BJ (cell line): ENCODE measurements at regions not wholly inside any gene's neighbourhood (a gene's known extent, or its start where the extent isn't known, plus 50 kb on each side); places are given as distances from the start of the nearest gene placed in this dataset.

Experiments used
- CTCF ChIA-PET: fragments of 350-600 bp; formaldehyde crosslinking; extraction: SDS; loops from one replicate; lab custom pipeline; 2021; ENCODE audit warnings: antibody characterized with exemption, inconsistent platforms; lab: Yijun Ruan, JAX
- POLR2A ChIA-PET: fragments of 300-600 bp; sonication (Branson Sonifier 250); formaldehyde crosslinking; extraction: SDS; loops from one replicate; lab custom pipeline; 2021; ENCODE audit warnings: antibody characterized with exemption; lab: Charles Lee
- DNase-seq: peaks from one replicate; pipeline ENCODE4 v3.0.0-alpha.2; 2011; ENCODE audit warnings: low read depth
- H3K27me3 ChIP-seq: 2 replicates; pipeline ENCODE4 v1.6.0; 2011; ENCODE audit warnings: low read length; ENCODE audit not compliant: control insufficient read depth, insufficient read depth
- H3K36me3 ChIP-seq: 2 replicates; pipeline ENCODE4 v1.5.1; 2011; ENCODE audit warnings: low read length; ENCODE audit not compliant: control insufficient read depth, insufficient read depth
- H3K4me3 ChIP-seq: 2 replicates; pipeline ENCODE4 v1.5.1; 2011; ENCODE audit warnings: low read depth, mild to moderate bottlenecking, control low read depth, low read length
- TF ChIP-seq, protein P1 (sequence below): IDR thresholded peaks from 2 replicates; pipeline ENCODE4 v1.5.1; 2011; ENCODE audit warnings: low read depth, mild to moderate bottlenecking, control low read depth, inconsistent platforms, low read length, moderate library complexity; ENCODE audit not compliant: insufficient read depth

DNA sequence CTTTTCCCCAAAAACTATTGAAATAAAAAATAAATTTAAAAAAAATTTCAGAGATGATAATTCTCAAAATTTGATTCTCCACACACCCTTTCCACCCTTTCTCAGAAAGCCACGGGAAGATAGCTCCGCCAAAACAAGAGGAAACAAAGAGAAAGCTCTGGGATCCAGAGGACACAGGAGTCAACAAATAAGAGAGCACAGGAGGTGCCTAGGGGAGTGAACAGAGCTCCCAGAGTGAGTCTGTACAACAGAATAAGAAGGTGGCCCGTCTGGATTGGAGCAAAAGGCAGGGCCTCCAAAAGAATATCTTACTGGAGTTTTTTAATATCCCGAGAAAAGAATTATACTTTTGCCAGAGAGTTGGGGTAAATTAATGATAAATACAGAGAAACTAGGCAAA is 96.3 kb upstream of the DRD2 start:
- CTCF ChIA-PET, result interaction anchor here (0.7 kb wide), 1 partner anchor 210 kb away, joined by 3 read pairs; no protein-coding TSS in a partner anchor
- DNase-seq, result no peak
- TF ChIP-seq, protein P1, sequence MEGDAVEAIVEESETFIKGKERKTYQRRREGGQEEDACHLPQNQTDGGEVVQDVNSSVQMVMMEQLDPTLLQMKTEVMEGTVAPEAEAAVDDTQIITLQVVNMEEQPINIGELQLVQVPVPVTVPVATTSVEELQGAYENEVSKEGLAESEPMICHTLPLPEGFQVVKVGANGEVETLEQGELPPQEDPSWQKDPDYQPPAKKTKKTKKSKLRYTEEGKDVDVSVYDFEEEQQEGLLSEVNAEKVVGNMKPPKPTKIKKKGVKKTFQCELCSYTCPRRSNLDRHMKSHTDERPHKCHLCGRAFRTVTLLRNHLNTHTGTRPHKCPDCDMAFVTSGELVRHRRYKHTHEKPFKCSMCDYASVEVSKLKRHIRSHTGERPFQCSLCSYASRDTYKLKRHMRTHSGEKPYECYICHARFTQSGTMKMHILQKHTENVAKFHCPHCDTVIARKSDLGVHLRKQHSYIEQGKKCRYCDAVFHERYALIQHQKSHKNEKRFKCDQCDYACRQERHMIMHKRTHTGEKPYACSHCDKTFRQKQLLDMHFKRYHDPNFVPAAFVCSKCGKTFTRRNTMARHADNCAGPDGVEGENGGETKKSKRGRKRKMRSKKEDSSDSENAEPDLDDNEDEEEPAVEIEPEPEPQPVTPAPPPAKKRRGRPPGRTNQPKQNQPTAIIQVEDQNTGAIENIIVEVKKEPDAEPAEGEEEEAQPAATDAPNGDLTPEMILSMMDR, result no peak
- peaks cover 4% of the 10 kb centered on the region for H3K27me3 ChIP-seq
- no peak overlapping the region for H3K4me3 ChIP-seq
- POLR2A ChIA-PET, result no interaction called here
- H3K36me3 ChIP-seq, result no peaks in the 10 kb centered on the region

DNA sequence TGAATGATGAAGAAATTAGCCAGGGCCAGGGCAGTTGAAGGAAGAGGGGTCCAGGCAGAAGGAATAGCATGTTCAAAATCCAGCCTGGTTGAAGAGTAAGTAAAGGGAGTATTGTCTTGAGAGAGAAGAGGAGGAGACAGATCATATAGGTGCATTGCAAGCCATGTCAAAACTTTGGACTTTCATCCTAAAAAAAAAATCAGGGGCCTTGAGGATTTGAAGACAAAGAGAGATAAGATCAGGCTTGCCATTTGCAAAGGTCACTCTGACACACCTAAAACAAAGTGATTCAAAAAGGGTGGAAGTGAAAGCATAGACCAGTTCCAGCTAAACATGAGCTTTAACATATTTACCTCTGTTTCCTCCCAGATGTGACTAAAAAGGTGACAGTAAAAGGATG is 95.7 kb upstream of the DRD2 start:
- Histone ChIP-seq H3K27me3 (peaks cover 6% of the 10 kb centered on the region), H3K36me3 (no peaks in the 10 kb centered on the region), H3K4me3 (no peak overlapping the region)
- TF ChIP-seq, protein P1, result no peak
- POLR2A ChIA-PET, result no interaction called here
- DNase-seq, result no peak
- CTCF ChIA-PET, result interaction anchor here (0.7 kb wide), 1 partner anchor 209 kb away, joined by 3 read pairs; no protein-coding TSS in a partner anchor

DNA sequence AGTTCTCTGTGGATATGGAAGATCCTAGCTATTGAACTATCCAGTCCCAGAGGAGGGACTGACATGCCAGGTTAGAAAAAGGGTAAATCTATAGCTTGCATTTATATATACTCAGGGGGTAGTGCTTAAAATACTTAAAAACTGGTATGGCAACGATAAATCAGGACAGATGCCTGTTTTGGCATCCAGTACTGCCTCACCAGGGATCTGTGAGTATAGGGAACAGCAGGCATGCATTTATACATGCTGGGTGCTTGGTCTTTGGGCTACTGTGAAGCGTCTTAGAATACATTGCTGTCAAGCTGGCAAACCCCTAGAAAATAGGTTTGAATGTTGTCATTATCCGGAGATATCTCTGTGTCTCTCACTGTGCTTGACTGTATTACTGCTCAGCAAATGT is 94.2 kb upstream of the DRD2 start:
- no peak for DNase-seq
- Histone ChIP-seq H3K4me3 (no peak overlapping the region), H3K27me3 (peaks cover 7% of the 10 kb centered on the region), H3K36me3 (no peaks in the 10 kb centered on the region)
- ChIA-PET CTCF (no interaction called here), POLR2A (no interaction called here)
- TF ChIP-seq, protein P1, result no peak

DNA sequence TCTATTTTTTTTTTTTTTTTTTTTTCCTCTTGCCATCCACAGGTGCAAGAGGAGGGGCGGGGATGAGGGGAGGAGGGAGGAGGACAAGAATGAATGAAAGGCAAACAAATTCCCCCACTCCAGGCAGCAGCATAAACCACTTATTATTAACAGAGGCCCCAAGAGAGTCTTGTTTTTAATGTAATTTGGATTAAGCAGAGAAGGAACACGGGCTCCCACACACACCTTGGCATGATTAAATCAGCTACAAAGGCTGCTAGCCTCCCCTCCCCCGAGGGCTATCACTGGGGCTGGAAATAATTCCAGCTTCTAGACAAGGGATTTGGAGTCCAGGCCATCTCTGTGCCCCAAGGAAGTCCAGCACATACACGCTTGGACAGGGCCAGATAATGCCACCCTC is 93.4 kb upstream of the DRD2 start:
- Histone ChIP-seq H3K36me3 (no peaks in the 10 kb centered on the region), H3K4me3 (no peak overlapping the region), H3K27me3 (peaks cover 7% of the 10 kb centered on the region)
- CTCF ChIA-PET, result no interaction called here
- TF ChIP-seq, protein P1, result no peak
- POLR2A ChIA-PET, result no interaction called here
- no peak for DNase-seq

DNA sequence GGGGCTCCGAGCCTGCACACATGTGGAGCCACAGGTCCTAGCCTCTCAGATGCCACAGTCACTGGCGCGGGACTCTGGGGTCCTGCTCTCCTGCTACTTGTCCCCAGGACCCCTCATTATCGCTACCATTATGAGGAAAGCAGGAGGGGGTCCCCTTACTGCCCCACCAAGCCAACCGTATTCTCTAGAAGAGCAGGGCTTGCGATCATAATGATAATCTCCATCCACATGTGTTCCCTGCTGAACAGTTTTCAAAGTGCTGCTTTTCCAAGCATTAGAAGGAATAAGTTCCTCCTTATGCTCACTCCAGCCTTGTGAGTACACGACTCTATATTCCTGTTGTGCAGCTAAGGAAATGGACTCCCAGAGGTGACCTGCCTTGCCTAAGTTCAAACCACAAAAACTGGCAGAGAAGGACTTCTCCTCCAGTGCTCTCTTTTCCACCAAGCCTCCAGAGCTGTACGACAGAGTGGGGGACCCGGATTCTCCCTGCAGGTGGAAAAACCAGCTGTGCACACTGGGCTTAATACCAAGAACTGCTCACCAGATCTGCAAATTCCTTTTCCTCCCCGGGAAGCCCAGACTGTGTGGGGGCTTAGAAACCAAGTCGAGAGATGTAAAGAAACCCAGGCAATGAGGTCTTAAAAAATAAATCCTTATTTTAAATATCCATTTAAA is 92.8 kb upstream of the DRD2 start:
- Histone ChIP-seq H3K27me3 (peaks cover 7% of the 10 kb centered on the region), H3K4me3 (no peak overlapping the region), H3K36me3 (no peaks in the 10 kb centered on the region)
- no peak for DNase-seq
- TF ChIP-seq, protein P1, result no peak
- ChIA-PET POLR2A (no interaction called here), CTCF (no interaction called here)
